Activated naive CD8-positive, alpha-beta T cell (primary cell): ENCODE measurements at regions not wholly inside any gene's neighbourhood (a gene's known extent, or its start where the extent isn't known, plus 50 kb on each side); places are given as distances from the start of the nearest gene placed in this dataset.

Experiments used
- H3K27ac Mint-ChIP-seq: one replicate; pipeline ENCODE4 v1.8.0; 2021; ENCODE audit warnings: mixed read lengths
- H3K27me3 Mint-ChIP-seq: one replicate; pipeline ENCODE4 v1.8.0; 2021; ENCODE audit warnings: mixed read lengths
- H3K36me3 Mint-ChIP-seq: one replicate; pipeline ENCODE4 v1.8.0; 2021; ENCODE audit warnings: mixed read lengths
- H3K4me1 Mint-ChIP-seq: one replicate; pipeline ENCODE4 v1.8.0; 2021; ENCODE audit warnings: low read depth, mixed read lengths
- H3K4me3 Mint-ChIP-seq: one replicate; pipeline ENCODE4 v1.8.0; 2021; ENCODE audit warnings: mild to moderate bottlenecking, mixed read lengths
- H3K9me3 Mint-ChIP-seq: one replicate; pipeline ENCODE4 v1.8.0; 2021; ENCODE audit warnings: low read depth, mixed read lengths

DNA sequence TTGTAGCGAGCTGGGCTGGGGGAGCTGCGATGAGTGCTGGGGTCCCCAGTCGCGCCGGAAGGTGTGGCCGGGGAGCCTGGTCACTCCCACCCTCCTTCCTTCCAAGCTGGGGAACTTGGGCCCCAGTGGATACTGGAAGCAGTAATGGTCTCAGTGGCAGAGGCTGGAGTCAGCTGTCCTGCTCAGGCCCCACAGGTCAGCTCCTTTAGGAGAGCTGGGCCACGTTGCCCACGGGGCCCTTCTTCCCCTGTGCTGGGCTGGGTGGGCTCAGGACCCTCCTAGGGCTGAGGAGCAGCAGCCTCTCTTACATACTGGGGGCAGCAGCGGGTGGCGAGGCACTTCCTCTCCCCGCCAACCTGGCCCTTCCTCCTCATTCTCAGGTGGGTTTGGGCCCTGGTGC is 200.6 kb upstream of the MKI67 start:
- Mint-ChIP-seq H3K36me3 (no peaks in the 10 kb centered on the region), H3K9me3 (no peaks in the 10 kb centered on the region), H3K27ac (no peak overlapping the region), H3K27me3 (peaks cover 20% of the 10 kb centered on the region), H3K4me1 (no peaks in the 10 kb centered on the region), H3K4me3 (no peak overlapping the region)

DNA sequence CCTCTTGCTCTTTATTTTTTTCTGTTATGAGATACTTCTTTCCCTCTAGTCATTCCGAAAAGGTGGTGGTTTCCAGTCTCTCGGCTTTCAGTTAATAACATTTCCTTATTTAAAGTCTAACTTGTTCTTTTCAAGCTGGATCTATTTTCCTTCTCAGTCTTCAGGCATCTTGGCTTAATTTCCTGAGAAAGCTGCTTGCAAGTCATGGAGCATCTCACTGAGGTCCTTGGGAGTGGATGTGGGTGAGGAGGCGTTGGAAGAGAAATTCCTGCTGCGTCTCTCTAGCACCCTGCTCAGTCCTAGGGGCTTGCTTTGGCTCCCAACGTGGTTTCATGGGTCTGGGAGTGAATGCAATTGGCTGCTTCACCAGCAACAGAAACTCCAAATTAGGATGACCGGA is 210.2 kb upstream of the MKI67 start:
- H3K9me3 Mint-ChIP-seq = peaks cover 3% of the 10 kb centered on the region
- H3K27me3 Mint-ChIP-seq = peaks cover 8% of the 10 kb centered on the region
- no peak overlapping the region for H3K27ac Mint-ChIP-seq
- H3K36me3 Mint-ChIP-seq = no peaks in the 10 kb centered on the region
- H3K4me1 Mint-ChIP-seq = no peaks in the 10 kb centered on the region
- H3K4me3 Mint-ChIP-seq = no peak overlapping the region

DNA sequence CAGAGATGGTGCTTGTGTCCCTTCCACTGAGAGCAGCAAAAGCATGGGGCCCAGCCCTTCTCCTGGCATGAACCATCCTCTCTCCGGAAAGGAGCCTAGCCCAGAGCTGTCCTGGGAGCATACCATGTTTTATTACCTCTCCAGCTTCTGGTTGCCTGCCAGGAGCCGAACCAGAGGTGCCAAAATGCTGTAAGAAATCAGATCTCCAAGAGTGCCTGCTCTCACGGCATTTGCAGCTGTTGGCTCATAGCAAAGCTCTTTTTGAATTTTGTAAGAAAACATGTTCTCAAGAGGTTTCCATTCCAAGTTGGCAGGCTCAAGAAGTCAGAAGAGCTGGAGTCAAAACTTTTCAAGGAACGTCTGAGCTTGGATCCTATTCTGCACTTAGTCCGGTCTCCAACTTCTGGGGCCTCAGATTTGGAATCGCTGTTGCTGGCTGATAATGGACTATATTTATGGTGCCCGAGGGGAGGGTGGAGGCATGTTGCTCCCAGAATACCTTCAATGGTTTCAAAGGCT is 211.7 kb upstream of the MKI67 start:
- Mint-ChIP-seq H3K4me1 (no peaks in the 10 kb centered on the region), H3K4me3 (no peak overlapping the region), H3K27me3 (peaks cover 12% of the 10 kb centered on the region), H3K36me3 (no peaks in the 10 kb centered on the region), H3K27ac (no peak overlapping the region), H3K9me3 (peaks cover 3% of the 10 kb centered on the region)

DNA sequence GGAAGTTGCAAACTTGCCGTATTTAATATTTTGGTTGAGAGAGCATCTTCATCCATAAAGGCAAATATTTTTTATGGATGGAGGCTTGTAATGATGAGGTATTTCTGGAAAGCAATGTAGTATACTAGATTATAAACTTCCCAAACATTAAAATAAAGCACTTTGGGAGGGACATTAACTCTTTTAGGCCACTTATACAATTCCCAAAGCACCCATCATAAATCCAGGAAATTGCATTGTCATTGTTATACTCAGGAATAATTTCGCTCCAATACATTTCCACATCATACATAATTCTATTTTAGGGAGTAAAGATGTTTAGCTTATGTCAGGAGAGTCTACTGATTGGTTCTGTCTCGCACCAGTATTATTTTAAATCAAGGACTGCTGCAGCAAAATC is 212.7 kb upstream of the MKI67 start:
- Mint-ChIP-seq H3K9me3 (no peaks in the 10 kb centered on the region), H3K4me1 (no peaks in the 10 kb centered on the region), H3K36me3 (no peaks in the 10 kb centered on the region)

DNA sequence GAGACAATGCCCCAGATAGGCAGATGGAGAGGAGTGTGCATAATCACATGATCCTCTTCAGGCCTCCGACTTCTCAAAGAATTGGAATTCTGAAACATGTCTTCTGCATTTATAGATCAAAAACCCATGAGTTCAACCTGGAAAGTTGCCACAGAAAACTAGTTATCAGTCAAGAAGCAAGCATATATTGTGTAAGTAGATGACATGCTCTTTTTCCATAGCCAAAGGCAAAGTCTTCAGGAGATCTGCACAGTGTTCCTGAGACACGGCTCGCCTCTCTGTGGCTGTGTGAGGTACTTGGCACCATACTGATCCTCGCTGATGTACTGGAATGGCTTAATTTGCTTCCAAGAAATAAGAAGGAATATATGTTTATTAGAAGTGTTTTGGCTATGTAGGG is 213.5 kb upstream of the MKI67 start:
- Mint-ChIP-seq H3K4me1 (no peaks in the 10 kb centered on the region), H3K27ac (no peak overlapping the region), H3K9me3 (no peaks in the 10 kb centered on the region), H3K36me3 (no peaks in the 10 kb centered on the region), H3K27me3 (peaks cover 8% of the 10 kb centered on the region), H3K4me3 (no peak overlapping the region)

More for the DNA sequence above, 212.7 kb upstream of the MKI67 start:
- Mint-ChIP-seq H3K27me3 (peaks cover 8% of the 10 kb centered on the region), H3K27ac (no peak overlapping the region), H3K4me3 (no peak overlapping the region)

DNA sequence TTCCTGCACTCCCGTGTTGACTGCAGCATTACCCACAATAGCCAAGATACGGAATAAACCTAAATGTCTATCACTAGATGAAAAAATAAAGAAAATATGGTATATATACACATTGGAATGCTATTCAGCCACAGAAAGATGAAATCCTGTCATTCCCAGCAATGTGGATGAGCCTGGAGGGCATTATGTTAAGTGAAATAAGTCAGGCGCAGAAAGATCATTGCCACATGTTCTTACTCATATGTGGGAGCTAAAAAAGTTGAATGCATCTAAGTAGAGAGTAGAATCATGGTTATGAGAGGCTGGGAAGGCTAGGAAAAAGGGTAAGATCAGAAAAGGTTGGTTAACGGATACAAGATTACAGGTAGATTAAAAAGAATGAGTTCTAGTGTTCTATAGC is 219.1 kb upstream of the MKI67 start:
- Mint-ChIP-seq H3K36me3 (no peaks in the 10 kb centered on the region), H3K9me3 (no peaks in the 10 kb centered on the region), H3K27me3 (peaks cover 4% of the 10 kb centered on the region), H3K4me3 (no peak overlapping the region), H3K27ac (no peak overlapping the region), H3K4me1 (no peaks in the 10 kb centered on the region)

DNA sequence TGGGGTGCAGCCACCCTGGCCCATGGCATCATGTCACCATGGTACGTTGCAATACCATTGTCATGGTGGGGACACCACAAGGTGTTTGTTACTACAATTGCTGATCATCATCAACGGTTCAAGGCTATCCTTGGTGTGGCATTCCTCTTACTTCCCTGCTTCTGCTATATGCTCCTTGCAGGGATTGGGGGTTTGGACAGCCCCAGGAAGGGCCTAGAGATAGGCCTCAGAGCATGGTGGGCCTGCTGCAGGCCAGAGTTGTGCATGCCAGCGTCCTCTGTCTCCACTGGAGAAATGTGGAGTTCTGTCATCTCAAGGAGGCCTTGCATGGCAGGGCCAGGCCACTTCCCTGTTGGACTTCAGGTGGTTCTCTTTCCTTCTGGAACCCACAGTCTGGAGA is 234.6 kb upstream of the MKI67 start:
- H3K9me3 Mint-ChIP-seq = no peaks in the 10 kb centered on the region
- H3K36me3 Mint-ChIP-seq = no peaks in the 10 kb centered on the region
- no peak overlapping the region for H3K4me3 Mint-ChIP-seq
- H3K27ac Mint-ChIP-seq = no peak overlapping the region
- peaks cover 7% of the 10 kb centered on the region for H3K27me3 Mint-ChIP-seq
- H3K4me1 Mint-ChIP-seq = no peaks in the 10 kb centered on the region

DNA sequence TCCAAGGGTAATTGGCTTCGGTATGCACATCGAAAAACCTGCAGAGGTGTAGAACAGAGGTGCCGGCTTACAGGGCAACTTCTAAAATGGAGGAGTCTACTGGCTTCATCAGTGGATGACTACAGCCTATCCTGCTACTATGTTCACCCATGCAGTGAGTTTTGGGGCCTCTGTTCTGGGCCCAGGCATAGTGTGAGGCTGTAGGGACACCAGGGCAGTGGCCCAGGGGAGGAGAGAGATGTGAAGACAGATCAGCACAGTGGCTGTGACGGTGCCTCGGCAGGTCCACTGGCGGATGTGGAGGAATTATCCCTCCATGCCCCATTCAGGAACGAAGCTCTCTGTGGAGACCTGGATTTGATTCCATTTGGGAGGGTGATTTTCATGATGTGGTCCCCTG is 235.3 kb upstream of the MKI67 start:
- peaks cover 7% of the 10 kb centered on the region for H3K27me3 Mint-ChIP-seq
- H3K36me3 Mint-ChIP-seq = no peaks in the 10 kb centered on the region
- H3K27ac Mint-ChIP-seq = no peak overlapping the region
- no peaks in the 10 kb centered on the region for H3K4me1 Mint-ChIP-seq
- no peak overlapping the region for H3K4me3 Mint-ChIP-seq
- H3K9me3 Mint-ChIP-seq = no peaks in the 10 kb centered on the region

DNA sequence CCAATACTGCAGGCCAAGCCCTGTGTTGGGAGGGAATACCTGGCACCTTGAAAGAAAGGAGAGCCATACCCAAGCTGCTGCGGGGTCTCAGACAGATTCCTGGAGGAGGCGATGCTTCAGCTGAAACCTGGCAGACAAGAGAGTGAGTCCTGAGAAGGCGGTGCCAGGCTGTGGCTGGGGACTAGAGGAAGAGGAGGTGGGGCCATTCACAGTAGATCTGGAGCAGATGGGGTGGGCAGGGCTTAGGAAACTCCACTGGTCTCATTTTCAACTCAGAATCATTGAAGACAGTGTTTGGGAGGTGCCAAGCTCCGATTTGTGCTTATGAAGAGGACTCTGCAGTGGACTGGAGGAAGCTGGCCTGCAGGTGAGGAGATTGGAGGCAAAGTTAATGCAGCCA is 236.3 kb upstream of the MKI67 start:
- no peaks in the 10 kb centered on the region for H3K9me3 Mint-ChIP-seq
- peaks cover 7% of the 10 kb centered on the region for H3K27me3 Mint-ChIP-seq

DNA sequence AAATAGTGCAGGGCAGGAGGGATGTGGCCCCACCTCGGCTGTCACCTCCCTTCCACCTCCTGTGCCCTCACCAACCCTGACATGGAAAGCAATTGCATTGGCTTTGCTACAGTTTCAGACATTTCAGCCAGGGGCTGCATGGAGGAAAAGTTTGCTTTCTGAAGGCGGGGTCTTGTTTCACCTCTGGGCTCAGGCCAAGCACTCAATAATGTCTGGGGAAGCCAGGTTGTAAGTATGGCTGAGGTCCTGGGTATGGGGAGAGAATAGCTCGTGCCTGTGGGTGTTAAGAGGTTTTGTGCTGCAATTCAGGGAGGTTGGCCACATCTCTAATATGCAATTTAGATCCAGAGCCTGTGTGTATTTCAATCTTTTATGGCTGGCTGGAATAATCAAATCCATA is 238.4 kb upstream of the MKI67 start:
- no peaks in the 10 kb centered on the region for H3K4me1 Mint-ChIP-seq
- H3K36me3 Mint-ChIP-seq = no peaks in the 10 kb centered on the region
- H3K4me3 Mint-ChIP-seq = no peak overlapping the region
- no peaks in the 10 kb centered on the region for H3K9me3 Mint-ChIP-seq
- H3K27ac Mint-ChIP-seq = no peak overlapping the region
- peaks cover 7% of the 10 kb centered on the region for H3K27me3 Mint-ChIP-seq

More for the DNA sequence above, 236.3 kb upstream of the MKI67 start:
- Mint-ChIP-seq H3K27ac (no peak overlapping the region), H3K4me1 (no peaks in the 10 kb centered on the region), H3K36me3 (no peaks in the 10 kb centered on the region), H3K4me3 (no peak overlapping the region)

DNA sequence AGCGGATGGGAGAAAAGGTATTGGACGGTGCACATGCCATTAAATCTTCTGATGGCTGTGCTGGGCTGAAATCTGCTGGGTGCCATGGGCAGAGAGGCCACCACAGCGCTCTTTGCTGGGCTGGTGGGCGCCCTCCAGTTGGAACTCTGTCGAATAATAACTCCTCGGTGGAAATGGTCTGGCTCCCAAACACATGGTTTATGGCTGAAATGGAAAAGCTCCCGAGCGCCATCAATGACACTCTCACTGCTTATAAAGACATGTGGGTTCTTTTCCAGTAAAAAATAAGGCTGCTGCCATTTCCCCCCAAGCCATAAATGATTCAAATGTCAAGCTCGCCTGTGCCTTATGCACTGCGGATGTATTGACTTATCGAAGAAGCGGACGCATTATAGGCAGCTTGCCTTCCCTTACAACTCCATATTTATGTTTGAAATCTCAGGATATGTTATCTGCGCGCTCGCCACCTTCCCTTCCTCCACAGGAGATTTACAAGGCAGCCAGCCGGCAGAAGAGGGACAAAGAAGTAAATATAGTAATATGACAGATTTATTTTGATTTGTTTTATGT is 239.0 kb upstream of the MKI67 start:
- no peak overlapping the region for H3K4me3 Mint-ChIP-seq
- peaks cover 7% of the 10 kb centered on the region for H3K27me3 Mint-ChIP-seq
- H3K9me3 Mint-ChIP-seq = no peaks in the 10 kb centered on the region
- H3K4me1 Mint-ChIP-seq = no peaks in the 10 kb centered on the region
- H3K36me3 Mint-ChIP-seq = no peaks in the 10 kb centered on the region
- H3K27ac Mint-ChIP-seq = no peak overlapping the region

DNA sequence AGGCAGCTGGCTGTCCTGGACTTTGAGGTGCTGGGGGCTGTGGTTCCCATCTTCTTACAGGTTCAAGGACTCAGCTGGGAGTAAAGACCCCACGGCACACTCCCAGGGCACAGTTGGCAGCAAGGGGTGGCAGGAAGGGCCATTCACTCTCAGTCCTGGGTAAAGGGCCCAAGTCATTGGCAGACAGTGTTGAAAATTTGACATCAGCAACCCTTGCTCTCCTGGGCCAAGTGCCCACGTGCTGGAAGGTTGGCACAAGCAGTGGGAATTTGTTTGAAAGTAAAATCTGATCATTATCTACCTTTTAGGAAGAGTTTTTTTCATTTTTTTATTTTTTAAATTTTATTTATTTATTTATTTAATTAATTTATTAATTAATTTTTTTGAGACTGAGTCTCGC is 241.6 kb upstream of the MKI67 start:
- no peaks in the 10 kb centered on the region for H3K9me3 Mint-ChIP-seq
- peaks cover 8% of the 10 kb centered on the region for H3K27me3 Mint-ChIP-seq
- H3K27ac Mint-ChIP-seq = no peak overlapping the region
- H3K36me3 Mint-ChIP-seq = no peaks in the 10 kb centered on the region
- H3K4me1 Mint-ChIP-seq = no peaks in the 10 kb centered on the region
- H3K4me3 Mint-ChIP-seq = no peak overlapping the region

DNA sequence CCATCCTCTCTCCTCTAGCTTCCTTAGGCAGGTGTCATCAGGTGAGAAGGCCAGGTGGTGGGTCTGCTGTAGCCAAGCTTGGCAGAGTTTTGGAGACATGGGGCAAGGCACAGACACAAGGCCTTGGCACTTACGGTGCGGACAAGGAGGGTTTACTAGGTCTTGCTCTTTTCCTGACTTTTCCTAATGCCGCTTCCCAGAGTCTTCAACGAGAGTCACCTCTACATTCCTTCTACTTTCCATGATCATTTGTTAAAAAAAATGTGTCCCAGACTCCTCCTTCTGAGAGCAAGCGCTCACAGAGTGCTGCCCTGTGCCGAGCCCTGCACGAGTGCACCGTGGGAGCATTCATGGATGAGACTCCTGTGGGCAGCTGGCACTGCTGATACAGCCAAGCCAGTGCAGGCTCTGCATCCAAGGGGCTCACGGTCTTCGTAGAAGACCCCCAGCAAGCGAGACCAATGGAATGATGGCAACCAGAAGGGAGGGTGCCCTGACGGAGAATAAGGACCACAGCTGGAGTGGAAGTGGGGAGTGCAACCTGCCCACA is 243.0 kb upstream of the MKI67 start:
- Mint-ChIP-seq H3K36me3 (no peaks in the 10 kb centered on the region), H3K27me3 (peaks cover 5% of the 10 kb centered on the region), H3K27ac (no peak overlapping the region), H3K4me1 (no peaks in the 10 kb centered on the region), H3K9me3 (no peaks in the 10 kb centered on the region), H3K4me3 (no peak overlapping the region)

DNA sequence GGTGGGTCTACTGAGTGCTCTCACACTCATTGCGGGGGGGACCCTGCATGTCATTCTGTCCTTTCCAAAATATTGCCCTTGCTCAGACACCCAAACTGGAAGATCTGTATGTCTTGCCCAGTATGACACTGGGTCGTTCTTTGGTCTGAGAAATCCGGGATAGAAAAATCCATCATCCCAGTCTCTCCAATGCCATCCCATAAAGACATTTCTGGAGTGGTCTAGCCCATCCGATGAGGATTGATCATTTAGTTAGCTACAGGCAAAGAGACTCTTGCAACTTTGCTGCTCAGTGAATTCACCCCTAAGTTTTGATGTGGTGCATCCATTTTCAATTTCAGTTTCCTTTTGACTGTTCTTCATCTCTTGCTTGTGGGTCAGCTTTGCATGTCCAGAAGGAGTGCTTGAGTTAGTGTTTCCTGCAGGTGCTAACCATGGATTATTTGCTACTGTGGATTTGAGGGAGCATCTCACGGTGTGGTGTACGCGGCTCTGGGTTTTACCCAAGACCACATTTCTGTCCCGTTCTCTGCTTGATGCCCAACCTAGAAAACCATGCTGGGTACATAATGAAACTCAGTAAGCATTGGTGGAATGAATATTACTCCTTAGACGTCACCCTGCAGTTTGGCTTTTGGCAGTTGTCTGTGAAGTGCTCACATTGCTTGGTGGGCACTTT is 247.0 kb upstream of the MKI67 start:
- Mint-ChIP-seq H3K9me3 (no peaks in the 10 kb centered on the region), H3K36me3 (no peaks in the 10 kb centered on the region), H3K4me1 (no peaks in the 10 kb centered on the region), H3K27ac (no peak overlapping the region), H3K27me3 (peaks cover 3% of the 10 kb centered on the region), H3K4me3 (no peak overlapping the region)

DNA sequence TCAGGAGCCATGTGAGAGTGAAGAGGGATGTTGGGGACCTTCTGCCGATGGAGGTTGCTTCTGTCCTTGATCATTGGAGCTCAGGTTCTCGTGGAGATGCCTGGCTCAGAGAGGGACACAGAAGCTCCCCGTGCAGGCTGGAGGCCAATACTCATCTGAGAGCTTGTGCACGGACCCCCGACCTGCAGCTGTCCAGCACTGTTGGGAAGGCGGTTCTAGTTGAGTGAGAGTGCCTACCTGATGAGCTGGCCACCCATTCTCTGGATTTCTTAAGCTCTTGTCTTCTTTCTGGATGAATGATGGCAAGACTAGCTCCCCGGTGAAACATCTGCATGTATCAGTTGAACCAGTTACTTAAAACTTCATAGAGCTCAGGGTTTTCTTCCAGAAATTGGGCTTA is 247.6 kb upstream of the MKI67 start:
- no peak overlapping the region for H3K27ac Mint-ChIP-seq
- no peaks in the 10 kb centered on the region for H3K9me3 Mint-ChIP-seq
- H3K36me3 Mint-ChIP-seq = no peaks in the 10 kb centered on the region
- H3K27me3 Mint-ChIP-seq = peaks cover 3% of the 10 kb centered on the region
- H3K4me3 Mint-ChIP-seq = no peak overlapping the region
- no peaks in the 10 kb centered on the region for H3K4me1 Mint-ChIP-seq

DNA sequence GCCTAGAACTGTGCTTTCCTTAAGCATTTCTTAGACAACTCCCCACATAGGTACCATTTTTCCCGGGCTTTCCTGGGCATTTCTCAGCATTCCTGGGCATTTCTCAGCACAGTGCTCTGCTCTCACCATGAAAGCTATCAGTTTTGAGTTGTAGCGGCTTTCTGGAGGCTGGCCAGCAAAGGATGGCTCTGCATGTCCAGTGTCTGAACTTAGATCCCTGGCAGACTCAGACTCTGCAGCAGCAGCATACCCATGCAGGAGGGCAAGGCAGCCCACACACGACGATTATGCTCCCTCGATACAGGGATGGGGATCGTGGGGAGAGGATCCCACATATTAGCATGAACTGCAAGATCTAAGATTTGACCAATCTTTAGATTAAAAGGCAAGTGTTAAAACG is 248.9 kb upstream of the MKI67 start:
- H3K4me3 Mint-ChIP-seq = no peak overlapping the region
- no peaks in the 10 kb centered on the region for H3K36me3 Mint-ChIP-seq
- H3K27ac Mint-ChIP-seq = no peak overlapping the region
- H3K27me3 Mint-ChIP-seq = peaks cover 5% of the 10 kb centered on the region
- no peaks in the 10 kb centered on the region for H3K9me3 Mint-ChIP-seq
- H3K4me1 Mint-ChIP-seq = no peaks in the 10 kb centered on the region
